ENCODE measurements at regions not wholly inside any gene's neighbourhood (a gene's known extent, or its start where the extent isn't known, plus 50 kb on each side); places are given as distances from the start of the nearest gene placed in this dataset.

- no peak for TF ChIP-seq POLR2A (IDR thresholded peaks at IDR 0.05; ENCODE audit: low read depth)
- TF ChIP-seq EP300 (IDR thresholded peaks at IDR 0.05), result no peak
Observed at GRCh38 chr3:71979175-71979574, 194.2 kb upstream of the PROK2 start.

Measured in esophagus muscularis mucosa (tissue), 2 donors.